HCT116 (cell line): ENCODE measurements at regions not wholly inside any gene's neighbourhood (a gene's known extent, or its start where the extent isn't known, plus 50 kb on each side); places are given as distances from the start of the nearest gene placed in this dataset.

ENCODE experiments used
- ATAC-seq: fragments of 200-7000 bp; cut with Tn5 transposase; 2 replicates; pipeline ENCODE4 v1.9.1; 2020; ENCODE audit warnings: mild to moderate bottlenecking, moderate library complexity
- BruUV-seq: library from RNA; stranded (reverse); fragments of 400-500 nt; replicated peaks from 2 replicates; lab custom pipeline; 2021; lab: Mats Ljungman, UMichigan
- CTCF ChIA-PET: fragments of 300-600 bp; sonication (Branson Sonifier 250); formaldehyde crosslinking; loops from one replicate; lab custom pipeline; 2021; ENCODE audit warnings: antibody characterized with exemption; lab: Charles Lee
- POLR2A ChIA-PET: fragments of 300-600, 350-600 bp; sonication (Branson Sonifier 250); formaldehyde crosslinking; loops from one replicate; lab custom pipeline; 2021; ENCODE audit warnings: antibody characterized with exemption; lab: Charles Lee
- RAD21 ChIA-PET, 2 experiments: fragments of 300-600 bp; sonication (Branson Sonifier 250); formaldehyde crosslinking; loops; one replicate each; lab custom pipeline; 2023; ENCODE audit warnings: low total read pairs in 2 of 2; ENCODE audit not compliant: uncharacterized antibody in 2 of 2, unreplicated experiment in 2 of 2, low non-redundant PET in 1 of 2; lab: Charles Lee
- DNase-seq: peaks from one replicate; pipeline ENCODE4 v3.0.0-alpha.2; 2010; ENCODE audit warnings: low read depth, low spot score
- H2AFZ ChIP-seq: fragments of 200-600 bp; shearing (Covaris generic), sonication (generic); 2 replicates; pipeline ENCODE4 v1.6.1; 2017; ENCODE audit warnings: low read depth, mixed run types, mixed read lengths, antibody characterized with exemption, low read length; ENCODE audit not compliant: poor library complexity, severe bottlenecking
- H3K27ac ChIP-seq: 2 replicates; pipeline ENCODE4 v1.5.1; 2012; ENCODE audit warnings: low read depth, low read length
- H3K27me3 ChIP-seq: fragments of 200-600 bp; sonication (generic); 2 replicates; pipeline ENCODE4 v1.6.1; 2016; ENCODE audit warnings: mixed run types, low read length, mixed read lengths; ENCODE audit not compliant: insufficient read depth
- H3K36me3 ChIP-seq, 2 experiments: fragments of 200-500 bp in 1 of 2; fragments of 200-600 bp in 1 of 2; sonication (Bioruptor generic) in 1 of 2; sonication (generic) in 1 of 2; 2 replicates each; pipeline versions ENCODE4 v1.5.1 to v1.6.1; 2014 to 2016; ENCODE audit warnings: low read length in 2 of 2, inconsistent platforms in 1 of 2, mixed read lengths in 1 of 2, mixed run types in 1 of 2; ENCODE audit not compliant: insufficient read depth in 2 of 2, control insufficient read depth in 1 of 2
- H3K4me1 ChIP-seq, 2 experiments: fragments of 200-600 bp in 1 of 2; sonication (generic) in 1 of 2; 2 replicates each; pipeline versions ENCODE4 v1.5.1 to v1.6.1; 2012 to 2017; ENCODE audit warnings: low read length in 2 of 2, inconsistent platforms in 1 of 2, mild to moderate bottlenecking in 1 of 2, mixed read lengths in 1 of 2, mixed run types in 1 of 2, moderate library complexity in 1 of 2; ENCODE audit not compliant: insufficient read depth in 2 of 2, control insufficient read depth in 1 of 2
- H3K4me2 ChIP-seq: fragments of 200-600 bp; sonication (generic); 2 replicates; pipeline ENCODE4 v1.6.1; 2017; ENCODE audit warnings: mixed run types, low read length, mixed read lengths
- H3K4me3 ChIP-seq, 2 experiments: fragments of 200-600 bp in 1 of 2; sonication (generic) in 1 of 2; replicated peaks in 1 of 2; 2 replicates each; pipeline ENCODE4 v1.5.1; 2011 to 2016; ENCODE audit warnings: low read length in 2 of 2, control low read depth in 1 of 2, low read depth in 1 of 2, mild to moderate bottlenecking in 1 of 2, mixed read lengths in 1 of 2, mixed run types in 1 of 2
- H3K79me2 ChIP-seq: fragments of 200-600 bp; sonication (generic); 2 replicates; pipeline ENCODE4 v1.6.1; 2017; ENCODE audit warnings: mild to moderate bottlenecking, mixed run types, low read length, moderate library complexity, mixed read lengths; ENCODE audit not compliant: insufficient read depth
- H3K9ac ChIP-seq: fragments of 200-600 bp; sonication (generic); 2 replicates; pipeline ENCODE4 v1.6.1; 2016; ENCODE audit warnings: low read length, mixed read lengths
- H3K9me2 ChIP-seq: fragments of 200-600 bp; sonication (generic), shearing (Covaris generic); 2 replicates; pipeline ENCODE4 v1.6.1; 2017; ENCODE audit warnings: mixed run types, mild to moderate bottlenecking, moderate library complexity; ENCODE audit not compliant: insufficient read depth
- H3K9me3 ChIP-seq, 2 experiments: fragments of 200-500 bp in 1 of 2; fragments of 200-600 bp in 1 of 2; sonication (Bioruptor generic) in 1 of 2; sonication (generic) in 1 of 2; 2 replicates each; pipeline ENCODE4 v1.6.1; 2014 to 2017; ENCODE audit warnings: low read length in 2 of 2, mixed read lengths in 2 of 2, inconsistent platforms in 1 of 2, low read depth in 1 of 2, mild to moderate bottlenecking in 1 of 2, mixed run types in 1 of 2, moderate library complexity in 1 of 2; ENCODE audit not compliant: control insufficient read depth in 1 of 2, insufficient read depth in 1 of 2
- H4K20me1 ChIP-seq: fragments of 200-600 bp; sonication (generic), shearing (Covaris generic); 2 replicates; pipeline ENCODE4 v1.6.1; 2017; ENCODE audit warnings: mixed run types, mild to moderate bottlenecking, moderate library complexity; ENCODE audit not compliant: insufficient read depth
- ATF3 ChIP-seq: IDR thresholded peaks from 2 replicates; pipeline ENCODE4 v1.6.1; 2012
- CEBPB ChIP-seq: IDR thresholded peaks from 2 replicates; pipeline ENCODE4 v1.6.1; 2012; ENCODE audit warnings: low read depth
- CTCF ChIP-seq, 3 experiments: fragments of 200-600 bp in 1 of 3; sonication (generic) in 1 of 3; IDR thresholded peaks in 2 of 3; conservative IDR thresholded peaks in 1 of 3; 2 replicates each; pipeline ENCODE4 v1.5.1; 2012 to 2017; ENCODE audit warnings: low read depth in 2 of 3, low read length in 2 of 3, antibody characterized with exemption in 1 of 3, borderline replicate concordance in 1 of 3, control low read depth in 1 of 3, mild to moderate bottlenecking in 1 of 3, mixed read lengths in 1 of 3, mixed run types in 1 of 3, moderate library complexity in 1 of 3; ENCODE audit not compliant: insufficient read depth in 1 of 3
- ELF1 ChIP-seq: IDR thresholded peaks from 2 replicates; pipeline ENCODE4 v1.6.1; 2012; ENCODE audit warnings: low read depth, borderline replicate concordance
- JUND ChIP-seq: IDR thresholded peaks from 2 replicates; pipeline ENCODE4 v1.6.1; 2012
- POLR2AphosphoS5 ChIP-seq: IDR thresholded peaks from 2 replicates; pipeline ENCODE4 v1.6.1; 2011; ENCODE audit warnings: mild to moderate bottlenecking, low read depth, low read length, moderate library complexity
- RAD21 ChIP-seq: IDR thresholded peaks from 2 replicates; pipeline ENCODE4 v1.6.1; 2012; ENCODE audit warnings: low read depth, mild to moderate bottlenecking
- REST ChIP-seq: IDR thresholded peaks from 2 replicates; pipeline ENCODE4 v1.6.1; 2012; ENCODE audit warnings: low read depth
- SRF ChIP-seq: IDR thresholded peaks from 2 replicates; pipeline ENCODE4 v1.6.1; 2012; ENCODE audit warnings: low read depth
- ZFX ChIP-seq: fragments of 450-650 bp; IDR thresholded peaks from 2 replicates; pipeline ENCODE4 v1.6.1; 2017
- ZNF274 ChIP-seq: fragments of 200-500 bp; sonication (Bioruptor generic); IDR thresholded peaks from 2 replicates; pipeline ENCODE4 v1.6.1; 2014; ENCODE audit warnings: mild to moderate bottlenecking, low read depth, low read length, inconsistent platforms
- intact Hi-C: fragments of 100-400 bp; cut with micrococcal nuclease; formaldehyde crosslinking; loops from 2 replicates; pipeline ENCODE4 v1.10.0; 2022

GRCh38 chr13:67515895-67516294, 285.8 kb upstream of the PCDH9 start:
- ChIA-PET CTCF (no interaction called here), POLR2A (no interaction called here), RAD21 (no interaction called here)
- no TSS peak for BruUV-seq
- Histone ChIP-seq H3K27ac (no peak overlapping the region), H3K79me2 (no peaks in the 10 kb centered on the region), H2AFZ (no peak overlapping the region), H3K4me1 (no peaks in the 10 kb centered on the region), H3K4me2 (no peak overlapping the region), H4K20me1 (no peaks in the 10 kb centered on the region), H3K9me3 (0 out of 4 replicates have a peak, but pooled peaks cover 0 to 4% of the 10 kb centered on the region in 2 experiments), H3K36me3 (no peaks in the 10 kb centered on the region), H3K9ac (no peak overlapping the region), H3K9me2 (no peaks in the 10 kb centered on the region), H3K27me3 (no peaks in the 10 kb centered on the region), H3K4me3 (no peak overlapping the region)
- intact Hi-C loops = no loop called here
- ATAC-seq = no peak
- DNase-seq = no peak
- TF ChIP-seq ZNF274 (no peak), REST (no peak), SRF (no peak), JUND (no peak), ZFX (no peak), POLR2AphosphoS5 (no peak), ELF1 (no peak), CTCF (IDR thresholded peaks at IDR 0.05 in 2 of 3, conservative IDR thresholded peaks at IDR 0.05 in 1 of 3; ENCODE audit: borderline replicate concordance in 1 of 3, insufficient read depth in 1 of 3, low read depth in 2 of 3, low read length in 2 of 3) (no peak), RAD21 (no peak), CEBPB (no peak), ATF3 (no peak)
